DOHH2 (cell line): ENCODE measurements at regions not wholly inside any gene's neighbourhood (a gene's known extent, or its start where the extent isn't known, plus 50 kb on each side); places are given as distances from the start of the nearest gene placed in this dataset.

Experiments used
- CTCF ChIP-seq: fragments of 200-600 bp; sonication (generic); IDR thresholded peaks from one replicate; pipeline ENCODE4 v1.5.1; 2014; ENCODE audit warnings: antibody characterized with exemption, mild to moderate bottlenecking, low read depth, low read length; ENCODE audit not compliant: poor library complexity, severe bottlenecking
- EZH2phosphoT487 ChIP-seq: fragments of 200-600 bp; sonication (generic); IDR thresholded peaks from 2 replicates; pipeline ENCODE4 v1.6.1; 2017; ENCODE audit warnings: borderline replicate concordance, mild to moderate bottlenecking, antibody characterized with exemption, low read length, moderate library complexity, mixed read lengths

- TF ChIP-seq CTCF (no peak), EZH2phosphoT487 (no peak)
These were observed 54.0 kb upstream of the PALMD start for GRCh38 chr1:99591886-99592285.
